ENCODE measurements at regions not wholly inside any gene's neighbourhood (a gene's known extent, or its start where the extent isn't known, plus 50 kb on each side); places are given as distances from the start of the nearest gene placed in this dataset.

- H3K4me1 ChIP-seq (replicated peaks; ENCODE audit: insufficient read depth) = no peaks in the 10 kb centered on the region
- CTCF ChIA-PET = no interaction called here
- no peaks in the 10 kb centered on the region for H3K27me3 ChIP-seq (ENCODE audit: insufficient read depth, low read depth)
- H3K4me2 ChIP-seq = no peak overlapping the region
- BruUV-seq (replicated peaks) = no TSS peak
- intact Hi-C loops (cut with micrococcal nuclease; ENCODE audit: unreplicated experiment) = no loop called here
- no peaks in the 10 kb centered on the region for H3F3A ChIP-seq (ENCODE audit: insufficient read depth, low read depth)
- H3K4me3 ChIP-seq = no peak overlapping the region
- POLR2A ChIA-PET (ENCODE audit: unreplicated experiment) = no interaction called here
- TF ChIP-seq EZH2 (IDR thresholded peaks at IDR 0.05; ENCODE audit: low read depth) = no peak
- no peak for TF ChIP-seq CTCF (conservative IDR thresholded peaks at IDR 0.05)
- no peaks in the 10 kb centered on the region for H3K9me3 ChIP-seq (ENCODE audit: insufficient read depth, low read depth)
- no peak overlapping the region for H2AFZ ChIP-seq
- no peak for DNase-seq
- 0 out of 2 replicates have a peak, but pooled peaks cover 3% of the 10 kb centered on the region for H3K9me2 ChIP-seq (ENCODE audit: insufficient read depth)
- H3K79me2 ChIP-seq (ENCODE audit: low read depth) = no peaks in the 10 kb centered on the region
- no peaks in the 10 kb centered on the region for H4K20me1 ChIP-seq (ENCODE audit: insufficient read depth)
- no peak overlapping the region for H3K27ac ChIP-seq
- H3K36me3 ChIP-seq (ENCODE audit: low read depth) = no peaks in the 10 kb centered on the region
Measured at GRCh38 chr9:87014436-87014835, 67.1 kb upstream of the GAS1 start.

GRCh38 chr9:87016681-87017080 is 69.4 kb upstream of the GAS1 start:
- H3F3A ChIP-seq (ENCODE audit: insufficient read depth, low read depth) = no peaks in the 10 kb centered on the region
- TF ChIP-seq EZH2 (IDR thresholded peaks at IDR 0.05; ENCODE audit: low read depth) (no peak), CTCF (conservative IDR thresholded peaks at IDR 0.05) (no peak)
- intact Hi-C loops (cut with micrococcal nuclease; ENCODE audit: unreplicated experiment) = no loop called here
- no peak overlapping the region for H3K27ac ChIP-seq
- no peak for DNase-seq
- ChIA-PET CTCF (no interaction called here), POLR2A (ENCODE audit: unreplicated experiment) (no interaction called here)
- H3K9me3 ChIP-seq (ENCODE audit: insufficient read depth, low read depth) = no peaks in the 10 kb centered on the region
- H4K20me1 ChIP-seq (ENCODE audit: insufficient read depth) = no peaks in the 10 kb centered on the region
- no peaks in the 10 kb centered on the region for H3K79me2 ChIP-seq (ENCODE audit: low read depth)
- H3K27me3 ChIP-seq (ENCODE audit: insufficient read depth, low read depth) = no peaks in the 10 kb centered on the region
- no peak overlapping the region for H3K4me2 ChIP-seq
- H3K4me1 ChIP-seq (replicated peaks; ENCODE audit: insufficient read depth) = no peaks in the 10 kb centered on the region
- BruUV-seq (replicated peaks) = no TSS peak
- no peak overlapping the region for H3K4me3 ChIP-seq
- no peak overlapping the region for H2AFZ ChIP-seq
- no peaks in the 10 kb centered on the region for H3K36me3 ChIP-seq (ENCODE audit: low read depth)
- H3K9me2 ChIP-seq (ENCODE audit: insufficient read depth) = peaks cover 6% of the 10 kb centered on the region; the same call in 1 of the 2 replicates

- ChIA-PET CTCF (no interaction called here), POLR2A (ENCODE audit: unreplicated experiment) (no interaction called here)
- peaks cover 6% of the 10 kb centered on the region; the same call in 1 of the 2 replicates for H3K9me2 ChIP-seq (ENCODE audit: insufficient read depth)
- intact Hi-C loops (cut with micrococcal nuclease; ENCODE audit: unreplicated experiment) = no loop called here
- TF ChIP-seq EZH2 (IDR thresholded peaks at IDR 0.05; ENCODE audit: low read depth) (no peak), CTCF (conservative IDR thresholded peaks at IDR 0.05) (no peak)
- H3K4me1 ChIP-seq (replicated peaks; ENCODE audit: insufficient read depth) = no peaks in the 10 kb centered on the region
- no peaks in the 10 kb centered on the region for H3K79me2 ChIP-seq (ENCODE audit: low read depth)
- no peak overlapping the region for H2AFZ ChIP-seq
- H3F3A ChIP-seq (ENCODE audit: insufficient read depth, low read depth) = no peaks in the 10 kb centered on the region
- H3K27ac ChIP-seq = no peak overlapping the region
- no peaks in the 10 kb centered on the region for H3K27me3 ChIP-seq (ENCODE audit: insufficient read depth, low read depth)
- no peak overlapping the region for H3K4me2 ChIP-seq
- no TSS peak for BruUV-seq (replicated peaks)
- DNase-seq = no peak
- H3K9me3 ChIP-seq (ENCODE audit: insufficient read depth, low read depth) = no peaks in the 10 kb centered on the region
- no peaks in the 10 kb centered on the region for H4K20me1 ChIP-seq (ENCODE audit: insufficient read depth)
- H3K4me3 ChIP-seq = no peak overlapping the region
- no peaks in the 10 kb centered on the region for H3K36me3 ChIP-seq (ENCODE audit: low read depth)
Measured at GRCh38 chr9:87020169-87020950, 73.1 kb upstream of the GAS1 start.
